Adrenal gland (tissue), 9 donors: ENCODE measurements at regions not wholly inside any gene's neighbourhood (a gene's known extent, or its start where the extent isn't known, plus 50 kb on each side); places are given as distances from the start of the nearest gene placed in this dataset.

Source experiments
- DNase-seq, 7 donors: peaks; one replicate each; pipeline ENCODE4 v3.0.0-alpha.2; 2019 to 2020
- H3K27ac ChIP-seq, 5 donors: fragments of 200-600 bp; sonication (generic) in 4 of 5; 1 replicate in 3 of 5; 2 replicates in 2 of 5; pipeline versions ENCODE4 v1.5.1 to v1.8.0; 2016 to 2020; ENCODE audit warnings: mild to moderate bottlenecking in 1 of 5
- H3K27me3 ChIP-seq: fragments of 200-600 bp; 2 replicates; pipeline ENCODE4 v1.8.0; 2021
- H3K36me3 ChIP-seq, 2 donors: fragments of 200-600 bp; replicated peaks in 1 of 2; 1 replicate in 1 of 2; 2 replicates in 1 of 2; pipeline versions ENCODE4 v1.5.1 to v1.8.0; 2018 to 2022
- H3K4me1 ChIP-seq, 2 donors: fragments of 200-600 bp; replicated peaks in 1 of 2; 1 replicate in 1 of 2; 2 replicates in 1 of 2; pipeline versions ENCODE4 v1.5.1 to v1.8.0; 2018 to 2021
- H3K4me3 ChIP-seq, 4 donors: fragments of 200-600 bp; sonication (generic) in 3 of 4; one replicate each; pipeline ENCODE4 v1.5.1; 2016 to 2018
- H3K9me3 ChIP-seq, 3 donors: fragments of 200-600 bp; sonication (generic) in 1 of 3; replicated peaks in 1 of 3; 1 replicate in 2 of 3; 2 replicates in 1 of 3; pipeline versions ENCODE4 v1.5.1 to v1.8.0; 2016 to 2021
- CTCF ChIP-seq, 6 experiments: fragments of 450-650 bp in 4 of 6; fragments of 200-600 bp in 2 of 6; sonication (generic) in 1 of 6; IDR thresholded peaks; 1 replicate in 5 of 6; 2 replicates in 1 of 6; pipeline versions ENCODE4 v1.5.1 to v1.8.0; 2016 to 2021; ENCODE audit warnings: antibody characterized with exemption in 6 of 6, mild to moderate bottlenecking in 2 of 6, moderate library complexity in 1 of 6
- POLR2A ChIP-seq, 2 donors: fragments of 450-650 bp; IDR thresholded peaks; one replicate each; pipeline ENCODE4 v1.6.1; 2017; ENCODE audit warnings: antibody characterized with exemption in 2 of 2, mild to moderate bottlenecking in 2 of 2, moderate library complexity in 1 of 2
- WGBS, 4 donors: extraction: QIAGEN DNeasy Blood & Tissue Kit in 2 of 4; methylation state at CpG; one replicate each; pipeline versions ENCODE4 v1.1.5 to v1.1.7; 2013 to 2017; 5-methylcytosine and 5-hydroxymethylcytosine counted together
- intact Hi-C, 2 donors: fragments of 100-400 bp; cut with DNase I; formaldehyde crosslinking; loops; one replicate each; pipeline versions ENCODE4 v1.14.1 to v1.15.0; 2022 to 2023
- donor health status: healthy with polysubstance abuse.
- donor health status: Bipolar disorder and iron deficiency.
- donor health status: DM: yes; HTN: yes; CAD: no.
- donor health status: DM: no; HTN: no; CAD: no.
- donor health status: DM: no; HTN: no; CAD: no.

GRCh38 chr5:51669095-51669494, 285.8 kb downstream of the ISL1 start:
- Histone ChIP-seq H3K36me3 (no peaks in the 10 kb centered on the region), H3K4me1 (no peaks in the 10 kb centered on the region), H3K9me3 (no peaks in the 10 kb centered on the region), H3K4me3 (no peak overlapping the region), H3K27me3 (no peaks in the 10 kb centered on the region), H3K27ac (no peak overlapping the region)
- intact Hi-C loops = no loop called here
- WGBS, 4 donors = 85 to 89% (median 88%) methylated on average over 4 of the region's 4 CpGs
- TF ChIP-seq CTCF (IDR thresholded peaks at IDR 0.05) (no peak), POLR2A (IDR thresholded peaks at IDR 0.05) (no peak)
- no peak for DNase-seq

- Histone ChIP-seq H3K4me1 (no peaks in the 10 kb centered on the region), H3K4me3 (no peak overlapping the region), H3K9me3 (no peaks in the 10 kb centered on the region), H3K27me3 (no peaks in the 10 kb centered on the region), H3K36me3 (no peaks in the 10 kb centered on the region), H3K27ac (no peak overlapping the region)
- 46 to 61% (median 55%) methylated on average over 3 of the region's 3 CpGs for WGBS, 4 donors
- TF ChIP-seq CTCF (IDR thresholded peaks at IDR 0.05) (no peak), POLR2A (IDR thresholded peaks at IDR 0.05) (no peak)
- DNase-seq = no peak
- intact Hi-C loops = no loop called here
These were observed 295.1 kb downstream of the ISL1 start for GRCh38 chr5:51678330-51678729.

GRCh38 chr5:51679286-51679685, 296.0 kb downstream of the ISL1 start:
- no peak for DNase-seq
- Histone ChIP-seq H3K9me3 (no peaks in the 10 kb centered on the region), H3K27me3 (no peaks in the 10 kb centered on the region), H3K27ac (no peak overlapping the region), H3K36me3 (no peaks in the 10 kb centered on the region), H3K4me1 (no peaks in the 10 kb centered on the region), H3K4me3 (no peak overlapping the region)
- TF ChIP-seq POLR2A (IDR thresholded peaks at IDR 0.05) = no peak
- no peak for TF ChIP-seq CTCF (IDR thresholded peaks at IDR 0.05)
- intact Hi-C loops = no loop called here

GRCh38 chr5:51684794-51685355, 301.6 kb downstream of the ISL1 start:
- WGBS, 4 donors = 72 to 88% (median 74%) methylated on average over 2 of the region's 2 CpGs
- Histone ChIP-seq H3K27me3 (no peaks in the 10 kb centered on the region), H3K4me3 (no peak overlapping the region), H3K4me1 (no peaks in the 10 kb centered on the region), H3K36me3 (no peaks in the 10 kb centered on the region), H3K27ac (no peak overlapping the region), H3K9me3 (no peaks in the 10 kb centered on the region)
- intact Hi-C loops = no loop called here
- no peak for TF ChIP-seq POLR2A (IDR thresholded peaks at IDR 0.05)
- no peak for DNase-seq

- intact Hi-C loops = no loop called here
These were observed 302.2 kb downstream of the ISL1 start for GRCh38 chr5:51685419-51685818.

More at GRCh38 chr5:51685419-51685818, 302.2 kb downstream of the ISL1 start:
- 69 to 75% (median 73%) methylated on average over 3 of the region's 3 CpGs for WGBS, 4 donors
- TF ChIP-seq POLR2A (IDR thresholded peaks at IDR 0.05) = no peak
- H3K27me3 ChIP-seq = no peaks in the 10 kb centered on the region
- no peaks in the 10 kb centered on the region for H3K9me3 ChIP-seq
- H3K4me1 ChIP-seq = no peaks in the 10 kb centered on the region
- DNase-seq = no peak
- H3K4me3 ChIP-seq = no peak overlapping the region
- no peak overlapping the region for H3K27ac ChIP-seq
- no peaks in the 10 kb centered on the region for H3K36me3 ChIP-seq
